ENCODE measurements at regions not wholly inside any gene's neighbourhood (a gene's known extent, or its start where the extent isn't known, plus 50 kb on each side); places are given as distances from the start of the nearest gene placed in this dataset.

- Mint-ChIP-seq H3K36me3 (no peaks in the 10 kb centered on the region), H3K4me3 (no peak overlapping the region), H3K27me3 (ENCODE audit: insufficient read depth, low read depth) (no peaks in the 10 kb centered on the region), H3K4me1 (peaks cover 4% of the 10 kb centered on the region), H3K9me3 (peaks cover 18% of the 10 kb centered on the region), H3K27ac (no peak overlapping the region)
- Histone ChIP-seq H3K9me3 (ENCODE audit: low read depth) (no peaks in the 10 kb centered on the region), H3F3A (ENCODE audit: low read depth) (no peaks in the 10 kb centered on the region), H3K36me3 (no peaks in the 10 kb centered on the region), H3K4me1 (peaks cover 5% of the 10 kb centered on the region), H4K20me1 (ENCODE audit: low read depth) (no peaks in the 10 kb centered on the region), H3K27me3 (no peaks in the 10 kb centered on the region), H3K4me3 (no peak overlapping the region), H3K9ac (no peak overlapping the region), H3K79me2 (ENCODE audit: low read depth) (no peaks in the 10 kb centered on the region), H2AFZ (replicated peaks) (peak overlapping the region; percentile 63), H3K4me2 (no peak overlapping the region), H3K27ac (no peak overlapping the region)
- no peak for DNase-seq (ENCODE audit: low spot score)
- TF ChIP-seq EZH2phosphoT487 (IDR thresholded peaks at IDR 0.05) (no peak), CTCF (IDR thresholded peaks at IDR 0.05) (no peak), EZH2 (IDR thresholded peaks at IDR 0.05) (no peak)
Observed at GRCh38 chr11:80505771-80506170, 1064.9 kb upstream of the TENM4 start.

- peaks cover 4% of the 10 kb centered on the region for H3K4me1 Mint-ChIP-seq
- no peak overlapping the region for H3K27ac Mint-ChIP-seq
Observed at GRCh38 chr11:80503990-80504389, 1063.2 kb upstream of the TENM4 start.

GRCh38 chr11:80502511-80502910, 1061.7 kb upstream of the TENM4 start:
- no peaks in the 10 kb centered on the region for H3K79me2 ChIP-seq (ENCODE audit: low read depth)
- no peaks in the 10 kb centered on the region for H3K27me3 ChIP-seq
- H3K27ac ChIP-seq = no peak overlapping the region
- no peak overlapping the region for H3K4me3 Mint-ChIP-seq
- H3K4me1 Mint-ChIP-seq = peaks cover 4% of the 10 kb centered on the region
- H4K20me1 ChIP-seq (ENCODE audit: low read depth) = no peaks in the 10 kb centered on the region
- peaks cover 5% of the 10 kb centered on the region for H3K9me3 Mint-ChIP-seq
- H3K36me3 Mint-ChIP-seq = no peaks in the 10 kb centered on the region
- no peak overlapping the region for H3K27ac Mint-ChIP-seq
- H3F3A ChIP-seq (ENCODE audit: low read depth) = no peaks in the 10 kb centered on the region
- no peak overlapping the region for H3K9ac ChIP-seq
- no peak overlapping the region for H2AFZ ChIP-seq (replicated peaks)
- no peaks in the 10 kb centered on the region for H3K9me3 ChIP-seq (ENCODE audit: low read depth)
- TF ChIP-seq EZH2 (IDR thresholded peaks at IDR 0.05) (no peak), CTCF (IDR thresholded peaks at IDR 0.05) (peak; percentile 44)
- peaks cover 5% of the 10 kb centered on the region for H3K4me1 ChIP-seq
- H3K36me3 ChIP-seq = no peaks in the 10 kb centered on the region
- DNase-seq (ENCODE audit: low spot score) = peak; percentile 66
- H3K4me3 ChIP-seq = no peak overlapping the region
- no peaks in the 10 kb centered on the region for H3K27me3 Mint-ChIP-seq (ENCODE audit: insufficient read depth, low read depth)
- no peak overlapping the region for H3K4me2 ChIP-seq

More at GRCh38 chr11:80503990-80504389, 1063.2 kb upstream of the TENM4 start:
- Mint-ChIP-seq H3K9me3 (peaks cover 15% of the 10 kb centered on the region), H3K27me3 (ENCODE audit: insufficient read depth, low read depth) (no peaks in the 10 kb centered on the region), H3K4me3 (no peak overlapping the region), H3K36me3 (no peaks in the 10 kb centered on the region)
- Histone ChIP-seq H3K79me2 (ENCODE audit: low read depth) (no peaks in the 10 kb centered on the region), H3K27ac (no peak overlapping the region), H3K9ac (no peak overlapping the region), H3K27me3 (no peaks in the 10 kb centered on the region), H3K4me2 (no peak overlapping the region), H4K20me1 (ENCODE audit: low read depth) (no peaks in the 10 kb centered on the region), H3K9me3 (ENCODE audit: low read depth) (no peaks in the 10 kb centered on the region), H2AFZ (replicated peaks) (no peak overlapping the region), H3K36me3 (no peaks in the 10 kb centered on the region), H3F3A (ENCODE audit: low read depth) (no peaks in the 10 kb centered on the region), H3K4me3 (no peak overlapping the region), H3K4me1 (peaks cover 5% of the 10 kb centered on the region)
- TF ChIP-seq EZH2phosphoT487 (IDR thresholded peaks at IDR 0.05) = no peak
- no peak for DNase-seq (ENCODE audit: low spot score)

GRCh38 chr11:80495116-80495515, 1054.3 kb upstream of the TENM4 start:
- no peak for TF ChIP-seq EZH2 (IDR thresholded peaks at IDR 0.05)
- TF ChIP-seq CTCF (IDR thresholded peaks at IDR 0.05) = no peak
- no peak for TF ChIP-seq EZH2phosphoT487 (IDR thresholded peaks at IDR 0.05)
- H3K4me1 ChIP-seq = no peaks in the 10 kb centered on the region
- H3K4me2 ChIP-seq = no peak overlapping the region
- H3F3A ChIP-seq (ENCODE audit: low read depth) = no peaks in the 10 kb centered on the region
- H3K79me2 ChIP-seq (ENCODE audit: low read depth) = no peaks in the 10 kb centered on the region
- Mint-ChIP-seq H3K36me3 (no peaks in the 10 kb centered on the region), H3K27ac (no peak overlapping the region), H3K27me3 (ENCODE audit: insufficient read depth, low read depth) (peaks cover 4% of the 10 kb centered on the region), H3K4me1 (no peaks in the 10 kb centered on the region), H3K4me3 (no peak overlapping the region), H3K9me3 (peaks cover 18% of the 10 kb centered on the region)
- H3K27ac ChIP-seq = no peak overlapping the region
- H3K4me3 ChIP-seq = no peak overlapping the region
- H2AFZ ChIP-seq (replicated peaks) = no peak overlapping the region
- no peak overlapping the region for H3K9ac ChIP-seq
- H3K36me3 ChIP-seq = no peaks in the 10 kb centered on the region
- no peak for DNase-seq (ENCODE audit: low spot score)
- H3K9me3 ChIP-seq (ENCODE audit: low read depth) = no peaks in the 10 kb centered on the region
- H4K20me1 ChIP-seq (ENCODE audit: low read depth) = no peaks in the 10 kb centered on the region
- no peaks in the 10 kb centered on the region for H3K27me3 ChIP-seq

Measured in neural progenitor cell (in vitro differentiated cells).